Choroid plexus epithelial cell (primary cell): ENCODE measurements at regions not wholly inside any gene's neighbourhood (a gene's known extent, or its start where the extent isn't known, plus 50 kb on each side); places are given as distances from the start of the nearest gene placed in this dataset.

Source experiments
- DNase-seq: peaks from one replicate; pipeline ENCODE4 v3.0.0-alpha.2; 2010; ENCODE audit warnings: low read depth
- H3K4me3 ChIP-seq: 2 replicates; pipeline ENCODE4 v1.5.1; 2011; ENCODE audit warnings: low read depth, mild to moderate bottlenecking, control low read depth, low read length, moderate library complexity
- TF ChIP-seq, protein P1 (sequence below): conservative IDR thresholded peaks from 2 replicates; pipeline ENCODE4 v1.5.1; 2011; ENCODE audit warnings: low read depth, mild to moderate bottlenecking, control low read depth, inconsistent platforms, low read length, moderate library complexity

- DNase-seq = no peak
- no peak overlapping the region for H3K4me3 ChIP-seq
- TF ChIP-seq, protein P1, sequence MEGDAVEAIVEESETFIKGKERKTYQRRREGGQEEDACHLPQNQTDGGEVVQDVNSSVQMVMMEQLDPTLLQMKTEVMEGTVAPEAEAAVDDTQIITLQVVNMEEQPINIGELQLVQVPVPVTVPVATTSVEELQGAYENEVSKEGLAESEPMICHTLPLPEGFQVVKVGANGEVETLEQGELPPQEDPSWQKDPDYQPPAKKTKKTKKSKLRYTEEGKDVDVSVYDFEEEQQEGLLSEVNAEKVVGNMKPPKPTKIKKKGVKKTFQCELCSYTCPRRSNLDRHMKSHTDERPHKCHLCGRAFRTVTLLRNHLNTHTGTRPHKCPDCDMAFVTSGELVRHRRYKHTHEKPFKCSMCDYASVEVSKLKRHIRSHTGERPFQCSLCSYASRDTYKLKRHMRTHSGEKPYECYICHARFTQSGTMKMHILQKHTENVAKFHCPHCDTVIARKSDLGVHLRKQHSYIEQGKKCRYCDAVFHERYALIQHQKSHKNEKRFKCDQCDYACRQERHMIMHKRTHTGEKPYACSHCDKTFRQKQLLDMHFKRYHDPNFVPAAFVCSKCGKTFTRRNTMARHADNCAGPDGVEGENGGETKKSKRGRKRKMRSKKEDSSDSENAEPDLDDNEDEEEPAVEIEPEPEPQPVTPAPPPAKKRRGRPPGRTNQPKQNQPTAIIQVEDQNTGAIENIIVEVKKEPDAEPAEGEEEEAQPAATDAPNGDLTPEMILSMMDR = no peak
Observed at GRCh38 chr5:17816505-17816904, 182.2 kb downstream of the TAF11L14 start.

GRCh38 chr5:17816944-17817343, 182.7 kb downstream of the TAF11L14 start:
- no peak overlapping the region for H3K4me3 ChIP-seq
- no peak for DNase-seq
- TF ChIP-seq, protein P1 = no peak

DNA sequence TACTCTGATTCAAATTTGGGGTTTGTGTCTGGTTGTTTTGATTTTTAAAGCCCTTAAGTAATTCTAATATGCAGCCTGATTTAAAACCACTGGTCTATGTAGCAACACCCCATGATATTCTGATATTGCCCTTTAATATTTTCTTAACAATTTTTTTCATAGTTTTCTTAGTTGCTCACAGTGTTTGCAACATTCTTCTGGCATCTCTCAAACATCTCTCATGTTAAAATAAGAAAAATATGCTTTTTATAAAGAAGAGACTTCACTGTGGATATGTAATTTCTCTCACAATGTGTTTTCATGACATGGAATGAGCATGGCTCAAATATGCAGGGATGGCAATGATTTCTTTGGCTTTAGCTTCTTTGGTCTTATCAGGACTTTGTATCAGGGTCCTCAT, 183.7 kb downstream of the TAF11L14 start:
- TF ChIP-seq, protein P1 = no peak
- no peak overlapping the region for H3K4me3 ChIP-seq
- peak; percentile 62 for DNase-seq

DNA sequence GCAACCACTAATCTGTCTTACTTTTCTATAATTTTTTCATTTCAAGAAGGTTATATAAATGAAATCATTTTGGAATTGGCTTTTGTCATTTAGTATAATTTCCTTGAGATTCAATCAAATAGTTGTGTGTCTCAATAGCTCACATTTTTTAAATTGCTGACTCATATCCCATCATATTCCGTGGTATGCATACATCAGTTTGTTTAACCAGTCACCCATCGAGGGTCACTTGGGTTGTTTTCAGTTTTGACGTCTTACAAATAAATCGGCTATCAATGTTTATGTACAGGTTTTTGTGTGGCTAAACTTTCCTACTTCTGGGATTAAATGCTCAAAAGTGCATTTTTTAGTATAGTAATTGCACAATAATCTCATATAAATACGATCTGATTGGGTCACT, 185.5 kb downstream of the TAF11L14 start:
- DNase-seq = peak; percentile 73
- H3K4me3 ChIP-seq = no peak overlapping the region
- TF ChIP-seq, protein P1 = no peak

- TF ChIP-seq, protein P1 = no peak
Observed at GRCh38 chr5:17828681-17829080, 194.4 kb downstream of the TAF11L14 start.

DNA sequence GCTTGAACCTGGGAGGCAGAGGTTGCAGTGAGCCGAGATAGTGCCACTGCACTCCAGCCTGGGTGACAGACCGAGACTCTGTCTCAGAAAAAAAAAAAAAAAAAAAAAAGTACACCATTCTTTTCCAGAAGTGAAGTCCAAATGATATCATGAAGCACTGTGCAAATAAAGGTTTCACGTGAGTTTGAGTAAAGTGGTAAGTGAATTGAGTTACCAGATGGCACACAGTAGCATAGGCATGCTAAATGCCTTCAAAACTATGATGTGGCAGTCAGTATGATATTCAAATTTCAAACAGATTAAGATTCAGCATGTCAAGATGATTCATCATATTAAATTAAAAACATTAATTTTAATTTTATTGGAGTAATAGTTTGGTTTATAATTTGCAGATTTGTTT, 195.2 kb downstream of the TAF11L14 start:
- no peak overlapping the region for H3K4me3 ChIP-seq
- TF ChIP-seq, protein P1 = no peak
- DNase-seq = no peak

More at GRCh38 chr5:17828681-17829080, 194.4 kb downstream of the TAF11L14 start:
- peak; percentile 79 for DNase-seq
- no peak overlapping the region for H3K4me3 ChIP-seq

DNA sequence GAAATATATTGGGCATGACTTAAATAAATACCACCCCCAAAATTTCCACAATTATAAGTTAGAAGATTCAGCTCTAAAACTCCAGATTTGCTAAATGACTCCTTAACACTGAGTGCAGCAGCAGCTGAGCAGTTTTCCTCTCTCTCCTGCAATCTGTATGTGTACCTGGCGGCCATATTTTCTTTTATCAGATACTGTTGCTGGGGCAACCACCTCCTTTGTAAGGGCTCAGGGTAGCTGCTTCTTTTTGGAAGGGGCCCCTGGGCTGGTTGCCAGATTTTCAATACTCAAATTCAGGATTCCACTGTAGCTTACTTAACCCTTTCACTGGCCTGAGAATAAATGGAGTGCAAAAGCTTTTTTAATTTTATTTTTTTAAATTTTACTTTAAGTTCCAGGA, 197.0 kb downstream of the TAF11L14 start:
- TF ChIP-seq, protein P1 = no peak
- DNase-seq = no peak
- H3K4me3 ChIP-seq = no peak overlapping the region
